ENCODE measurements at regions not wholly inside any gene's neighbourhood (a gene's known extent, or its start where the extent isn't known, plus 50 kb on each side); places are given as distances from the start of the nearest gene placed in this dataset.

DNA sequence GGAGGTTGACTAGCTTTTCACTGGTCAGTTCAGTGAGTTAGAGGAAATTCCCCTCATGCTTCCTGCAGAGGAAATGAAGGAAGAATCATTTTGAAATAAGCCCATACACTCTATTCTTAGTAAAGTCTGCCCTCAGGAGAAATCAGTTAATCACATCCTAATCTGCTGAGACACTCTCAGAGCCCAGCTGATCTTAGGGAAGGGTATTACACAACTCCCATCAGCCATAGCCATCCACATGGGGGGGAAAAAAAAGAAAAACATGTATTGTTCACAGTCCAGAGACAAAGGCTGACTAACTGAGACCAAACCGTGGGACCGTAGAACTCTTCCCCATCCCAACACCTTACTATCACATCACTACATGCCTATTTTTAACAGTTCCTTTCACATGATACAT, 722.3 kb downstream of the CDH8 start:
- no peak for TF ChIP-seq POLR2A (IDR thresholded peaks at IDR 0.05; ENCODE audit: low read length)
- no peak for TF ChIP-seq GATA1 (IDR thresholded peaks at IDR 0.05; ENCODE audit: low read depth, low read length)
